DMS114 treated with DMSO at 0.1 percent for 48 hours (cell line): ENCODE measurements at regions not wholly inside any gene's neighbourhood (a gene's known extent, or its start where the extent isn't known, plus 50 kb on each side); places are given as distances from the start of the nearest gene placed in this dataset.
A peak's percentile ranks its signal among the peaks of the same experiment; 100 is the strongest.
"Not testable (repeated sequence)": the region's sequence is repeated elsewhere in the genome, so short reads cannot be mapped to it uniquely, and the experiment has no call there.

ENCODE experiments used
- DNase-seq: peaks from one replicate; lab custom pipeline; 2025; ENCODE audit not compliant: unreplicated experiment; lab: John Stamatoyannopoulos, UW

DNA sequence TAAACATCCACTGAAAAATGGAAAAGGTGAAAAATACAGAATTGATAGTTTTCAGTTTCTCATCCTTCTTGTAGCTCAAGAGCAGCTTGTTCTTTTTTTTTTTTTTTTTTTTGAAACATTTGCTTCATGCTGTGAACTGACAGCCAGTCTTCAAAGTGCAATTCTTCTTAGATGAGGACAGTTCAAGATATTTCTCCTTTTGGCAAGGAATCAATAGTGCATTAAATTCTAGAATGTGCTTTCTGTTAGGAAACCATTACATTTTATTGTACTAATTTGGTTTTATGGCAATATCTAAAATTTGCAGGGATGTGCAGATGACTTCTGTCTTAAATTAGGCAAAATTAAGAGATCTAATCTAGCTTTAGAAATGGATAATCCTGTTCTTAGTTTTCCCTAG is 969.3 kb upstream of the ACO1 start:
- DNase-seq: no peak

DNA sequence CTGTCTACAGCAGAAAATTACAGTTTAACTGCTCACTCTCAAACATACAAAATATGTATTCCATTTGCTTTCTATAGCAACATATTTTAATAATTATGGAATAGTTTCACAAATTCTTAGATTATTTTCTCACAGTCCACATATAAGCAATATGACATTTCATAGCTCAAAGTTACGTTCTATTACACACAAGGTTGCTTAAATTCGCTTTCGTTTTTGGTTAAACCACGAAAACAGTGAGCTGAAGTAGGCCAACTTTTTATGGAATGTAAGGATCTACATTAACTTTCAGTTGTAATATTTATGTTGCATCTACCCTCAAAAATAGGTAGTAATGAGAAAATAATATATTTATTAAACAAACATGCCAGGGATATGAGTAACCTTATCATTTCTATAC is 966.0 kb upstream of the ACO1 start:
- DNase-seq: no peak

DNA sequence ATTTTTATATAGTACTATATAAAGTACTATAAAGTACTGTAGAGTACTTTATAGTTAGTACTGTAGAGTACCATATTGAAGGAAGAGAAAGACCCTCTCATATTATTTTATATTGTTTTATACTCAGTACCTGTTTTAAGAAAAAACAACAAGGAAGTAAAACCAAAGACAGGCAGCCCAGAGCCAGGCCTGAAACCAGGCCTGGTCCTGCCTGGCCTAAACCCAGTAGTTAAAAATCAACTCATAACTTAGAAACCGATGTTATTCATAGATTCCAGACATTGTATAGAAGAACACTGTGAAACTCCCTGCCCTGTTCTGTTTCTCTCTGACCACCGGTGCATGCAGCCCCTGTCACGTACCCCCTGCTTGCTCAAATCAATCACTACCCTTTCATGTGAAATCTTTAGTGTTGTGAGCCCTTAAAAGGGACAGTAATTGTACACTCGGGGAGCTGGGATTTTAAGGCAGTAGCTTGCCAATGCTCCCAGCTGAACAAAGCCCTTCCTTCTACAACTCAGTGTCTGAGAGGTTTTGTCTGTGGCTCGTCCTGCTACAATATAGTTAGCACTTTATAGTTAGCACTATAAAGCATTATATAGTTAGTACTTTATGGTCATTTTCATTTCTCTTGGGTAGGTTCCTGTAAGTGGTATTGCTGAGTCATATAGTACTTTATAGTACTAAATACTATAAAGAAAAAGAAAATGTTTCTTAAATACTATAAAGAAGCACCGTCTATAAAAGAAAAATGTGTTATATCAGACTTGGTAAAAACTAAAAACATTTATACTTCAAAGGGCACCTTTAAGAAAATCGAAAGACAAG is 940.6 kb upstream of the ACO1 start:
- DNase-seq: not testable (repeated sequence)

DNA sequence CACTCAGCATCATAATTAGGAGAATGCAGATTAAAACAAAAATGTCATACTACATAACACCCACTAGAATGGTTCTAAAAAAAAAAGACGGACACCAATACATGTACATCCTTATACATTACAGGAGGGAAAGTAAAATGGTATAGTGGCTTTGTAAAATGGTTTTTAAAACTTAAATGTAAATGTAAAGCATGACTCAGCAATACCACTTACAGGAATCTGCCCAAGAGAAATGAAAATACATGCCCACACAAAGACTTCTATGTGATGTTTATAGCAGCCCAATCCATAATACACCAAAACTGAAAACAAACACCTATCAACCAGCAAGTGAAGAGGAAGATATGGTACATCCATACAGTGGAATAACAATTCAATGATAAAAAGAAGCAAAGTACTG is 939.1 kb upstream of the ACO1 start:
- no peak for DNase-seq

DNA sequence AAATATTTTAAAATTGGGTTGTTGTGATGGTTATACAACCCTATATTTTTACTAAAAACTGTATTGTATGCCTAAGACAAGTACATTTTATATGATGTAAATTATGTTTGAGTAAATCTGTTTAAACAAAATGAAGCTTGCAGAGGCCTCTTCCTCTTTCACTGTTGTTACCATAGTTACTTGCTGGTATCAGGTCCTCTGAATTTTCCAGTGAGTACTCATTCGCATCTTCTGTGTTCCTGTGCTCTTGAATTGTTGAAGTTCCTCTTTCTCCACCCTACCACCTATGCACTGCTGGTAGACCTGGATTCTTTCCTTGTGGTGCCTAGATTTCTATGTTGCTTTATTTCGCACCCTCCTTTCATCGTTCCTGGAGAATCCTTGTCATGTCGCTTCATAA is 938.5 kb upstream of the ACO1 start:
- no peak for DNase-seq

DNA sequence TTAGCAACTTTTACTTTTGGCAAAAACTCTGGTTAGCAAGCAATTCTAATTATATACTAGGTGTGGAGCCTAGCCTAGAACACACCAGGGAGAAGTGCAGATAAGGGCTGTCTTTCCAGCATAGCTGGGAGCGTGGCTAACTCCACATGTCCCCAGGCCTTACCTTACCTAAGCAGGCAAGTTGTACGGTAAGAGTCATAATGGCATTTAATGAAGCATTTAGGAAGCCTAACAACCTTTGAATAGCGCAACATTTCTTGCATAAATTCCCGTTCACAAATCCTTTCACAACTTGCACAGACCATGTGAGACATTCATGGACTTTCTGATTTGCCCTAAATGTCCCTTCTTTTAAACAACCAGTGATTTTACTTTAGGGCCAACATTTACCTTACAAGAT is 917.4 kb upstream of the ACO1 start:
- DNase-seq: no peak

DNA sequence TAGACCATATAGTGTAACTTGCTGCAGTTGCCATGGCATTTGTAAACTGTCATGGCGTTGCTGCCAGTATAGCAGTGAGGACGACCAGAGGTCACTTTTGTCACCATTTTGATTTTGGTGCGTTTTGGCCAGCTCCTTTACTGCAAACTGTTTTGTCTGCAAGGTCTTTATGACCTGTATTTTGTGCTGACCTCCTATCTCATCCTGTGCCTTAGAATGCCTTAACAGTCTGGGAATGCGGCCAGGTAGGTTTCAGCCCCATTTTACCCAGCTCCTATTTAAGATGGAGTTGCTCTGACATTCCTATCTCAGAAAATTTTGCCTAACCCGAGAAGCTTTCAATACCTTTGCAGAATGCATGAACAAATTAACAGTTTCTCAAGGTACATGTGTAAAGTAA is 914.4 kb upstream of the ACO1 start:
- no peak for DNase-seq

DNA sequence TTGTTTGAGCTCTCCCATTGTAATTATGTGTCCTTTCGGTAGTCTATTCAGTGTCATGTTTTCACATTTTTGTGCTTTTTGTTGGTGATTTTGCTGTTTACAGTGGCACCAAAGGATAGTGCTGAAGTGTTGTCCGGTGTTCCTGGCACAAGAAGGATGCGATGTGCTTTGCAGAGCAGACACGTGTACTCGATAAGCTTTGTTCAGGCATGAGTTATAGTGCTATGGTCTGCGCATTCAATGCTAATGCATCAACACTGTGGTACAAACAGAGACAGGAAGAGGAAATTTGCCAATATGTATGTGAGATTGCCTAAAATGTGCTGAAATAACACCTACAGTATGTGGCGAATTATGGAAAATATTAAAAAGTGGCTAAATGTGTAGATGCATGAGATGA is 913.4 kb upstream of the ACO1 start:
- no peak for DNase-seq

DNA sequence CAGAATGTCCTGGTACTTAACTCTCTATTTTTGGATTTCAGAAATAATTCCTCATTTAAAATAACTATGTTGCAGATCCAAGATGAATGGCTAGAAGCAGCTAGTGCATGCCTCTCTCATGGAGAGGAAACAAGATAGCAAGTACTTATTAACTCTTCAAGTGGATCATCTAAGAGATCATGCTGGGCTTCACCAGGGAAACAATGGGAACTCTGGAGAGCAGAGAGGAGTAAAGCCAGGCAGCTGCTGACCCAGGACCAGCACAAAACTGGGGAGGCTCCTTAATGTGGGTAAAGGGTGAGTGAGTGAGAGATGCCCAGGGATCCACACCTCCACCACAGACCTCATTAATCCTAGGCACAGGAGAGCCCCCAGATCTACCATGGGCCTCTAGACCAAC is 897.8 kb upstream of the ACO1 start:
- no peak for DNase-seq

DNA sequence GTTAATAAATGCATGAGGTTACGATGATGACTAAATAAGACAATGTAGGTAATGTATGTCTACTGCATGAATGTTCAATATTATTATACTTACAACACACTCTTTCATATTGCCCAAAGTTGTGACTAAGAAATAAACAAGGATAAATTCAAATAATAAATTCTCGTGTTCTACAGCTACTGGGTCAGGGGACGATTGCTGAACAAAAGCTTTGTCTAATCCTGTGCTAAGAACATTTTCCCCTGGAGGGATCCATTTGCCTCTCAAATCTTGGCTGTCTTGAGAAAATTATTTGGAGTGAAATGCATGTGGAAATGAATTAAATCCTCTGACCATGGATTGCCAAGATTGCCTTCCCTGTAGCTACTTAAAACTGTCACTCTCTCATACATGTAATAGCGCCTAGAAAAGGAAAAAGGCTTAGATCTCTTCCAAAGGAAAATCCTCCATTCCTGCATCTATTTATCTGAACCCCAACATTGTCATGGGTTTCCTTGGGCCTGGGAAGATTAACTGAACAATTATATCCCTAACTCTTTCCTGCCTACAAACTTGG is 893.8 kb upstream of the ACO1 start:
- no peak for DNase-seq

DNA sequence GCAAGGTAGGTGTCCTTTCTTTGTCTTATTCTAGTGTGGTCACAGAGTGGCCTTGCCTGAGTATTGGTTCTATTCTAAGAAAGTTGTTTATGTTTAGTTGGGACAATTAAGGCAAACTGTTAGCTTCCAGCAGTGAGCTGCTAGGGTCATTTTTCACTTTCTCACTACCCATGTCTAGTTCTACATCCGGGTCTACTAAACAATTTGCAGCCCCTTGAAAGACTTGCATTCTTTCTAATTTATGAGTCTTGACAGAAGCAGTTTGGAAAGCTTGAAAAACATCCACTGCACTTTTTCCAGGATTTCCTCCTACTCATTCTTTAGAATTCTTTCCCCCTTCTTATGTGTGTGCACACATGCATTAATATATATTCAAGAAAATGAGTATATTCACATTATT is 892.2 kb upstream of the ACO1 start:
- no peak for DNase-seq

DNA sequence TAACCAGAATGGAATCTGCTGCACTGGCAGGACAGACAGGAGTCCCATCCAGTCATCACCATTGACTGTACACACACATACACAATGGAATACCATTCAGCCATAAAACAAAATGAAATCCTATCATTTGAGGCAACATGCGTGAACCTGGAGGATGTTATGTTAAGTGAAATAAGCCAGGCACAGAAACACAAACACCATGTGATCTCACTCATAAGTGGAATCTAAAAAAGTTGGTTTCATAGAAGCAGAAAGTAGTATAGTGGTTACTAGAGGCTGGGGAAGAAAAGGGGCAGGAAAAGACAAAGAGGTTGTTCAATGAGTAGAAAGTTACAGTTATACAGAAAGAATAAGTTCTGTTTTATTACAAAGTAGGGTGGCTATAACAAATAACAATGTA is 884.0 kb upstream of the ACO1 start:
- DNase-seq: no peak

DNA sequence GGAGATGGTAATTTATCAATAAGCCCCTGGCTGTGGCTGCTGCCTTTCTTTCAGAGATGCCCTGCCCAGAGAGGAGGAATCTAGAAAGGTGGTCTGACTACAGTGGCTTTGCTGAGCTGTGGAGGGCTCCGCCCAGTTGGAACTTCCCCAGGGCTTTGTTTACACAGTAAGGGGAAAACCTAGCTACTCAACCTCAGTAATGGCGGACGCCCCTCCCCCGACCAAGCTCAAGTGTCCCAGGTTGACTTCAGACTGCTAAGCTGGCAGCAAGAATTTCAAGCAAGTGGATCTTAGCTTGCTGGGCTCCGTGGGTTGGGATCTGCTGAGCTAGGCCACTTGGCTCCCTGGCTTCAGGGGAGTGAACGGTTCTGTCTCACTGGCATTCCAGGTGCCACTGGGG is 865.4 kb upstream of the ACO1 start:
- no peak for DNase-seq

DNA sequence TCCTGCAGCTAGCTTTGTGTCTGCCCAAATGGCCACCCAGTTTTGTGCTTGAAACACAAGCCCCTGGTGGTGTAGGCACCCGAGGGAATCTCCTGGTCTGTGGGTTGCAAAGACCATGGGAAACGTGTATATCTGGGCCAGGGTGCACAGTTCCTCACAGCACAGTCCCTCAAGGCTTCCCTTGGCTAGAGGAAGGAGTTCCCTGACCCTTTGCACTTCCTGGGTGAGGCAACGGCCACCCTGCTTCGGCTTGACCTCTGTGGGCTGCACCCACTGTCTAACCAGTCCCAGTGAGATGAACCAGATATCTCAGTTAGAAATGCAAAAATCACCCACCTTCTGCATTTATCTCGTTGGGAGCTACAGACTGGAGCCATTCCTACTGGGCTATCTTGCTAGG is 865.0 kb upstream of the ACO1 start:
- no peak for DNase-seq

DNA sequence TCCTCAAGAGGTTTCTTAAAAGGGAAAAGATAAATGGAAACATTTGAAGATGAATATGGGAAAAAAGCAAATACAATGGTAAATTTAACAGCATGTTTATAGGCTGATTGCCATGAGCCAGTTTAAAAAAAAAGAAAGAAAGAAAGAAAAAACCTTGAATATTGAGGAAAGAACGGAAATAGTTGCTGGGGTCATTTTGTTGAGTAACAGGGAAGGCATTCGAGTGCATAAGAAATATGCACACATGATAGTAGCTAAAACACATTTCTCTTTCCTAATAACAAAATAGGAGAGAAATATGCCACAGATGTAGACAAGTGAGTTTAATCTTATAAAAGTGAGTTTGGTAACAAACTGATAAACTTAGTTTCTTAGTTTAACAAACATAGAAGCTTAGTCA is 864.6 kb upstream of the ACO1 start:
- no peak for DNase-seq

DNA sequence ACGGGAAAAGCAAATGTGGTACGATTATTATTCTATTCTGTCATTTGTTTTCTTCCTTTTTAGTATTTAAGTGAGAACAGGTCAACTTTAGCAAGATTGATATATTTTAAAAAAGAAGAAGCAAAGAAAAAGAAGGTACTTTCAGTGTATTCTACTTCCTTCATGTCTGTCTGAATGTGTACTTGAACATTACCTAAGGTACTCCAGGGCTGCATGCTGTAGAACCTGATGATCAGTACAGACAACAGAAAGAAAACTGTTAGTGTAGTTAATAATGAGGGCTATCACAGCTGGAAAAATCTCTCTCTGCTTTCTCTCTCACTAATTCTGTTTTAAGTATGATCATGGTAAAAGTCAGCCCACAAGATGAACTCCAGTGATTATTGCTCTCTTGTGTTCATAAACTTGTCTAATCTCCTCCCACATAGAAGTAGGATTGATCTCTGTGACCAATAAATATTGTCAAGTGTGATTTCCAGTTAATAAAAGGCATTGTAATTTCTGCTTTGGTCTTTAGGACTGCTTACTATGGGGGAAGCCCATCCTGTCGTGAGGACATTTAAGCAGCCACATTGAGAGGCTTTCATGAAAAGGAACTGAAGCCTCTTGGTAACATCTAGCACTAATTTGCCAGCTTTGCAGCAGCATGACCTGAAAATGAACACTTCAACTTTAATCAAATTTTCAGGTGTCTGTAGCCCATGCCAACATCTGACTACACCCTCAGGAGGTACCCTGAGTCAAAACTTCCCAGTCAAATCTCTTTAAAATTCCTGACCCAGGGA is 864.0 kb upstream of the ACO1 start:
- DNase-seq: no peak

DNA sequence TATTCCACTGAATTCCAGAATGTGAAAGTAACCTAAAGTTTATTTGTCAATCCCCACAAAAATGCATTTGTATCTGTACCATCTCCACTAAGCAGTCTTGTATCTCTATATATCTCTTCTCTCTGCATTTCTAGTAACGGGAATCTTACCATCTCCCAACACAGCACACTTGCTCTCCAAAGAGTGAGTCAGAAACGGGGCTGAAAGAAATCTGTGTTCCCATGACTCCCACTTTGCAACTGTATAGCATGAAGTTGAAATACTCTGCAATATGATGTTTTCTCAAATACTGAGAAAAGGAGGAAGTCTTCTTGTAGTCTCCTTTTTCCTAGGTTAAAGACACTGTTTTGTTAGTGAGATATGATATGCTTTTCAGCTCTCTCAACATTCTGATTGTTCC is 848.8 kb upstream of the ACO1 start:
- DNase-seq: no peak

DNA sequence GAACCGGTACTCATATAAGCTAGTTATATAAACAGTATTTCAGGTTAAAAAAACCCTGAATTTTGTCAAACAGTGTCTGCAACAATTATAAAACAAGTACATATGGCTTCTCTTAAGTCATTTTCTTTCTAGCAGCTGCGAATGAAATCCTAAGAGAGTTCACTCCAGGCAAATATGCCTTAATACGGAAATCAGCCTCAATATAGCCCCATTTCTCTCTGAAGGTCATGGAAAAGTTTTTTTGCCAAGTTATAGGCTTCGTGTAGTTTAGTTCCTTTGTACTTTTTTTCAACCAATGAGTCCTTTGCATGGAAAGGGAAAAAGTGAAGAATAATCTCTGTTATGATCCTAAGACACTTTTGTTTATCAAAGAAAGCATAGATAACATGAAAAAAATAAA is 848.0 kb upstream of the ACO1 start:
- DNase-seq: no peak

DNA sequence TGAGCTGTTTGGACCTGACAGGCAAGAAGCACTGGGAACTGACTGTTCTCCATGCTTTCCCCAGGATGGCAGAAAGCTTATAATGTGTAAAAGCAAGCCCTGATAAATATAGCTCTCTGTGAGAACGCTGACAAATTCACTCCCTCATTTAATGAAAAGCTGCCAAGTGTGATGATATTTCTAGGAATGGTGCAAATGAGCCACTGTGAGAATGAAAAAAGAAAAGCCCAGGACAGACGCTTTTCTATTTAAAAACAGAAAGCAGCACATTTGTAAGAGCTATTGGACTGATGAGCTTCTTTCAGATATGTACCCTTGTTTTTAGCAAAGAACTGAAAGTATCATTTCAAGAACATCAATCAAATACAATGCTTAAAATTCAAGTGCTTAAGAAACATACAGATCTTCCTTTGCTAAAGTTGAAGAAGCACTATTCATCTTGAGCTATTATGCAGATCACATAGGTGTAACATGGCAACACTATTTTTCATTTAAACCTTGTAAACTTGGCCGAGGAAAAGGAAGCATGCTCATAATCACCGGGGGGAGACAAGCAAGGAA is 842.6 kb upstream of the ACO1 start:
- DNase-seq: no peak

DNA sequence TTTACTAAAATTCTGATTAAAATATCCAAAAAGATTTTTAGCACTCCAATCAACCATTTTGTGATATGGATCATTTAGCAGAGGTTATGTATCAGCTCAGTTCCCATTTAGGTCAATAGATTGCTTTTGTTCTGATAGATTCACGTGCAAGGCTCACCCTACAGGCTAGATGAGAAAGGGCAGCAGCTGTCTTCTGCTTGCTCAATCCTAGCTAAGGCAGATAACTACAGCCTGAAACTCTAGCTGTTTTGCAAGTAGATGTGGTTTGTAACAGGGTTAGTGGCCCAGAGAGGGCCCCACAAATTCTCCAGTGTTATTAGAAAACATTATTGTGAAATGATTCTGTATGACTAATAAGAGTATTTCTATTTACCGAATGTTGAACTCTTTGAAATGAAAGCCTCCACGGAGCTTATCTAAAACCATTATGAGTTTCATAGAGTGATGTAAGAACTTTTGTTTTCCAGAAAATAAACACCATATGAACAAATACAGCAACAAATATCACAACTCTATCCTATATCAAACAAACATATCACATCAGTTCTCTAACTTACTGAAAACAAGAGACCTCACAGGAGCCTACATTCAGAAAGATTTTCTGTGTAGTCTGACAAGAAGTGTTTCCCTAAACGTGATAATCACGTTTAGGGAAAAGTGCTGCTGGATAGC is 841.9 kb upstream of the ACO1 start:
- peak; percentile 1 for DNase-seq

DNA sequence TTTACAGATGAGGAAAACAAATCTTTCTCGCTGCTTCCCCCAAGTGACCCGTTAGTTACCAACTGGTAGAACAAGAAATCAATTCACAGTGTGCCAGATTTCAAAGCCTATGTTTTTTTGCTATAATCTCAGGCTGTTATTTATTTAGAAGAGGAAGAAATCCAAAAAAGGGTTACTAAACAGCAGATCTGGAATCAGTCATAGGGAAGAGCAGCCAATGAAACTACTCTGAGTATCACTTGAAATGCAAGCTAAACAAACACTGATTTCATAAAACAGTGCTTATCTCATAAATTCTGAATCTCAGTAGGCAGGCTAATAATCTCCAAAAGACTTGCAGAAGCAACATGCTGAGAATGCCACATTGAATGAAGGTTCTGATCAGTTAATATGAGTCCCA is 829.5 kb upstream of the ACO1 start:
- DNase-seq: no peak
